ENCODE measurements at regions not wholly inside any gene's neighbourhood (a gene's known extent, or its start where the extent isn't known, plus 50 kb on each side); places are given as distances from the start of the nearest gene placed in this dataset.
"Not testable (repeated sequence)": the region's sequence is repeated elsewhere in the genome, so short reads cannot be mapped to it uniquely, and the experiment has no call there.

- no peak for DNase-seq
Observed at GRCh38 chr18:55912919-55913318, 324.9 kb upstream of the TCF4 start.

- no peak for DNase-seq
Observed at GRCh38 chr18:55912071-55912470, 324.1 kb upstream of the TCF4 start.

GRCh38 chr18:55910296-55910695 is 322.3 kb upstream of the TCF4 start:
- DNase-seq, result no peak

GRCh38 chr18:55908901-55909366 is 320.9 kb upstream of the TCF4 start:
- no peak for DNase-seq

GRCh38 chr18:55907453-55908175 is 319.6 kb upstream of the TCF4 start:
- DNase-seq, result no peak

- DNase-seq, result no peak
Observed at GRCh38 chr18:55906536-55906935, 318.5 kb upstream of the TCF4 start.

GRCh38 chr18:55903911-55904310 is 315.9 kb upstream of the TCF4 start:
- no peak for DNase-seq

GRCh38 chr18:55900380-55900779 is 312.4 kb upstream of the TCF4 start:
- no peak for DNase-seq

GRCh38 chr18:55897091-55897689 is 309.2 kb upstream of the TCF4 start:
- no peak for DNase-seq

- DNase-seq, result no peak
Observed at GRCh38 chr18:55893948-55894347, 306.0 kb upstream of the TCF4 start.

GRCh38 chr18:55892862-55893813 is 305.1 kb upstream of the TCF4 start:
- DNase-seq, result not testable (repeated sequence)

- no peak for DNase-seq
Observed at GRCh38 chr18:55886886-55887285, 298.9 kb upstream of the TCF4 start.

GRCh38 chr18:55884498-55884897 is 296.5 kb upstream of the TCF4 start:
- no peak for DNase-seq

- no peak for DNase-seq
Observed at GRCh38 chr18:55880617-55881016, 292.6 kb upstream of the TCF4 start.

GRCh38 chr18:55879331-55879730 is 291.3 kb upstream of the TCF4 start:
- no peak for DNase-seq

GRCh38 chr18:55878224-55878623 is 290.2 kb upstream of the TCF4 start:
- no peak for DNase-seq

- no peak for DNase-seq
Observed at GRCh38 chr18:55877321-55877720, 289.3 kb upstream of the TCF4 start.

GRCh38 chr18:55876254-55876653 is 288.3 kb upstream of the TCF4 start:
- no peak for DNase-seq

GRCh38 chr18:55875371-55875901 is 287.4 kb upstream of the TCF4 start:
- DNase-seq, result no peak

- no peak for DNase-seq
Observed at GRCh38 chr18:55869556-55870501, 281.8 kb upstream of the TCF4 start.

- DNase-seq, result no peak
Observed at GRCh38 chr18:55868909-55869308, 280.9 kb upstream of the TCF4 start.

- no peak for DNase-seq
Observed at GRCh38 chr18:55866886-55867285, 278.9 kb upstream of the TCF4 start.
